Esophagus squamous epithelium (tissue), 4 donors: ENCODE measurements at regions not wholly inside any gene's neighbourhood (a gene's known extent, or its start where the extent isn't known, plus 50 kb on each side); places are given as distances from the start of the nearest gene placed in this dataset.

Source experiments
- CTCF ChIP-seq, 6 experiments: fragments of 450-650 bp in 4 of 6; fragments of 200-600 bp in 2 of 6; sonication (generic) in 2 of 6; IDR thresholded peaks; one replicate each; pipeline ENCODE4 v1.5.1; 2016 to 2019; ENCODE audit warnings: antibody characterized with exemption in 6 of 6, mild to moderate bottlenecking in 4 of 6, moderate library complexity in 4 of 6
- POLR2A ChIP-seq, 4 donors: fragments of 450-650 bp; IDR thresholded peaks; one replicate each; pipeline ENCODE4 v1.6.1; 2017; ENCODE audit warnings: antibody characterized with exemption in 4 of 4, mild to moderate bottlenecking in 4 of 4, moderate library complexity in 3 of 4

- TF ChIP-seq CTCF (IDR thresholded peaks at IDR 0.05) (no peak), POLR2A (IDR thresholded peaks at IDR 0.05) (no peak)
Observed at GRCh38 chr14:84825481-84826251, 704.3 kb upstream of the FLRT2 start.
